A549 (cell line): ENCODE measurements at regions not wholly inside any gene's neighbourhood (a gene's known extent, or its start where the extent isn't known, plus 50 kb on each side); places are given as distances from the start of the nearest gene placed in this dataset.
A peak's percentile ranks its signal among the peaks of the same experiment; 100 is the strongest.

ENCODE experiments used
- ATAC-seq, 2 experiments: fragments of 200-7000 bp in 1 of 2; fragments of >200 bp in 1 of 2; cut with Nextera tagmentation in 1 of 2; cut with Tn5 transposase in 1 of 2; 3 replicates each; pipeline versions ENCODE4 v1.8.0 to v1.9.1; 2018 to 2020; ENCODE audit warnings: mild to moderate bottlenecking in 1 of 2, moderate library complexity in 1 of 2
- CTCF ChIA-PET: fragments of 300-600 bp; sonication (Branson Sonifier 250); formaldehyde crosslinking; extraction: SDS; loops from one replicate; lab custom pipeline; 2021; ENCODE audit warnings: antibody characterized with exemption, inconsistent platforms; lab: Yijun Ruan, JAX
- POLR2A ChIA-PET: fragments of 350-600 bp; formaldehyde crosslinking; extraction: SDS; loops from one replicate; lab custom pipeline; 2021; ENCODE audit warnings: antibody characterized with exemption, inconsistent platforms; lab: Yijun Ruan, JAX
- DNase-seq, 2 experiments: peaks; one replicate each; pipeline versions ENCODE4 v3.0.0 to v3.0.0-alpha.2; 2011 to 2016; ENCODE audit warnings: low read depth in 1 of 2, low spot score in 1 of 2
- FAIRE-seq: peaks from 2 replicates; lab custom pipeline; 2011; peaks lifted over from hg19 to GRCh38; lab: Jason Lieb, UNC
- H3K27ac ChIP-seq, 2 experiments: fragments of >200 bp; sonication (Bioruptor Twin); formaldehyde crosslinking; 3 replicates each; pipeline ENCODE4 v1.5.1; 2016 to 2017
- H3K4me1 ChIP-seq: fragments of >200 bp; sonication (Bioruptor Twin); formaldehyde crosslinking; 3 replicates; pipeline ENCODE4 v1.6.1; 2016
- H3K4me2 ChIP-seq: fragments of >200 bp; sonication (Bioruptor Twin); formaldehyde crosslinking; 3 replicates; pipeline ENCODE4 v1.6.1; 2016
- H3K4me3 ChIP-seq: fragments of >200 bp; sonication (Bioruptor Twin); formaldehyde crosslinking; 3 replicates; pipeline ENCODE4 v1.5.1; 2016
- H3K9me3 ChIP-seq: fragments of >200 bp; sonication (Bioruptor Twin); formaldehyde crosslinking; 3 replicates; pipeline ENCODE4 v1.6.1; 2016
- BCL3 ChIP-seq: fragments of >200 bp; sonication (Bioruptor Twin); formaldehyde crosslinking; IDR thresholded peaks from 3 replicates; pipeline ENCODE4 v1.6.1; 2016
- CBX2 ChIP-seq: fragments of 200-600 bp; sonication (generic); IDR thresholded peaks from 2 replicates; pipeline ENCODE4 v1.6.1; 2016; ENCODE audit warnings: low read depth, mild to moderate bottlenecking, borderline replicate concordance
- CHD2 ChIP-seq: fragments of 150-350 bp; IDR thresholded peaks from 2 replicates; pipeline ENCODE4 v1.6.1; 2014; ENCODE audit warnings: low read length; ENCODE audit not compliant: partially characterized antibody
- E2F6 ChIP-seq: IDR thresholded peaks from 2 replicates; pipeline ENCODE4 v1.6.1; 2012; ENCODE audit warnings: low read depth, borderline replicate concordance
- EHF ChIP-seq: fragments of 250-450 bp; sonication (Bioruptor Pico); IDR thresholded peaks from 2 replicates; pipeline ENCODE4 v1.5.0; 2020; ENCODE audit warnings: mild to moderate bottlenecking
- EP300 ChIP-seq, 2 experiments: fragments of >200 bp; sonication (Bioruptor Twin); formaldehyde crosslinking; IDR thresholded peaks; 2 replicates in 1 of 2; 3 replicates in 1 of 2; pipeline ENCODE4 v1.6.1; 2016 to 2017
- ESRRA ChIP-seq: fragments of 150-350 bp; IDR thresholded peaks from 2 replicates; pipeline ENCODE4 v1.6.1; 2014; ENCODE audit warnings: mild to moderate bottlenecking, low read length, borderline replicate concordance
- FOSB ChIP-seq: fragments of 250-450 bp; sonication (Bioruptor Pico); IDR thresholded peaks from 2 replicates; pipeline ENCODE4 v1.5.0; 2020; ENCODE audit warnings: mild to moderate bottlenecking, moderate library complexity
- FOSL2 ChIP-seq, 2 experiments: fragments of 450-650 bp in 1 of 2; fragments of >200 bp in 1 of 2; sonication (Bioruptor Twin) in 1 of 2; formaldehyde crosslinking; IDR thresholded peaks; 2 replicates each; pipeline versions ENCODE4 v1.5.0 to v1.6.1; 2016 to 2020; ENCODE audit warnings: mild to moderate bottlenecking in 1 of 2, moderate library complexity in 1 of 2
- POLR2AphosphoS2 ChIP-seq: conservative IDR thresholded peaks from 2 replicates; pipeline ENCODE4 v1.6.1; 2012; ENCODE audit warnings: low read length, improper control_type of control experiment, inconsistent platforms
- RAD21 ChIP-seq, 2 experiments: fragments of >200 bp in 1 of 2; sonication (Bioruptor Twin) in 1 of 2; formaldehyde crosslinking in 1 of 2; IDR thresholded peaks in 1 of 2; conservative IDR thresholded peaks in 1 of 2; 2 replicates in 1 of 2; 3 replicates in 1 of 2; pipeline ENCODE4 v1.6.1; 2012 to 2018; ENCODE audit warnings: inconsistent platforms in 1 of 2
- SREBF2 ChIP-seq: fragments of 450-650 bp; IDR thresholded peaks from 2 replicates; pipeline ENCODE4 v1.6.1; 2014; ENCODE audit warnings: mild to moderate bottlenecking, moderate library complexity
- TP53 ChIP-seq: fragments of 250-450 bp; sonication (Bioruptor Pico); IDR thresholded peaks from 2 replicates; pipeline ENCODE4 v1.5.0; 2021; ENCODE audit warnings: mild to moderate bottlenecking, moderate library complexity
- ZSCAN20 ChIP-seq: fragments of 250-450 bp; sonication (Bioruptor Pico); IDR thresholded peaks from 2 replicates; pipeline ENCODE4 v1.8.0; 2022; ENCODE audit warnings: mild to moderate bottlenecking, moderate library complexity
- WGBS: methylation state at CpG from one replicate; pipeline ENCODE4 v1.1.6; 2017; ENCODE audit errors: missing lambda C conversion rate; 5-methylcytosine and 5-hydroxymethylcytosine counted together
- TF ChIP-seq, protein P1 (sequence below): IDR thresholded peaks from 2 replicates; pipeline ENCODE4 v1.6.1; 2012
- TF ChIP-seq, protein P2 (sequence below): fragments of >200 bp; sonication (Bioruptor Twin); formaldehyde crosslinking; IDR thresholded peaks from 3 replicates; pipeline ENCODE4 v1.5.1; 2016
- TF ChIP-seq, protein P3 (sequence below): fragments of 250-450 bp; sonication (Bioruptor Pico); IDR thresholded peaks from 2 replicates; pipeline ENCODE4 v1.5.0; 2021; ENCODE audit warnings: mild to moderate bottlenecking, moderate library complexity, borderline replicate concordance

DNA sequence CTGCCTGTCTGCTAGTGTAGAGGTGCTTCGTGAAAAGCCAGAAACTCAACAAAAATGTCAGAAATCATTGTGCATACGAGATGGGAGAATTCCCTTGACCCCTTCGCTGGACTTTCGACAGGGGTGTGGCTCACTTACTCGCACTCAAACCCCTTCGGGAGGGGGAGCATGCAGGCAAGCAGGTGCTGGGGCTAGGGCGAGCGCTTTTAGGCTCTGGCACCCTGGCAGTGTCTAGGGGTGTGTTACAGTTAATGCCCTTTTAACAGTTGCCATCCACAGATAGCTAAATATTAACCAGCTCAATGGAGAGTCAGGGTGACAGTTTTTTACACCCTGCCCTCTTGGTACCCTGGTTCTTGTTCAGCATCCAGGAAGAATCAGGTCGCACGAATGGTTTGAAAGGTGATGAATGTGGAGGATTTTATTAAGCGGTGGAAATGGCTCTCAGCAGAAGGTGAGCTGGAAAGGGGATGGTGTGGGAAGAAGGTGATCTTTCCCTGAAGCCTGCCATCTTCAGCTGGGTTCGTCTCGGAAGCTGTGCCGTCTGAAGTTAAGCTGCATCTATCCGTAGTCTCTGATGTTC lies 59.6 kb upstream of the SHANK2 start:
- CTCF ChIA-PET, result interaction anchor here (0.7 to 1.6 kb wide), 5 partner anchors 9 to 60 kb away, joined by 3 to 5 read pairs (median 4); partner anchors contain the start of gene SHANK2
- WGBS, result 74% methylated on average over 15 of the region's 15 CpGs

DNA sequence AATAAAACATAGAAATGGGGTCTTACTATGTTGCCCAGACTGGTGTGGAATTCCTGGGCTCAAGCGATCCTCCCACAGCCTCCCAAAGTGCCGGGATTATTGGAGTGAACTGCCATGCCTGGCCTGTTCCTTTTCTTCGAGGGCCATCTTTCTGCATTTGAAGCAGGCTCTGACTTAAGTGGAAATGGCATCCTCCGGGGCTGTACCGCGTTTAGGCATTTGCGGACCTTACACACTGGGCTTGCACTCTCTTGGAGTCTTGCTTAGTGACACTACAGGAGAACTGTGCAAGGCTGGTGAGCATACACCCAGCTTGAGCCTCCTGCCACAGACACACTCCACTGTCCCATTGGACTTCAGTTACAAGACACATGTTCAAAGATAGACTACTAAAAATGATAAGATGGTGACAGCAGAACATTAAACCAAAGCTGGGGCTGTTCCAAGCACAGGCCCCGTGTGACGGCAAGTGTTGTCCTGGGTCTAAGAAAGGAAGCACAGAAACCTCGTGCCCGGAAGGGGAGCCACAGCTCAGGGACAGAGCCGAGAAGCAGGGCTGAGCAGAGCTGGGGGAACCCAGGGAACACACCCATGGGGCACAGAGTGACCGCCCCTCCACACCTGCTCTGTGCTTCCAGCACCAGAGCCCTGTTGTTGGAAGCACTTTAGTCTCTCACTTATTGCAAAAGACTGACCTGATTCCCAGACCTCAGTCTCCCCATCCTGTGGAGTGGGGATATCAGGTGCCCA lies 59.0 kb upstream of the SHANK2 start:
- Histone ChIP-seq H3K9me3 (peaks cover 4% of the 10 kb centered on the region; the same call in 2 of the 3 replicates), H3K4me3 (no peak overlapping the region), H3K27ac (peak overlapping the region in 1 of 2 experiments; percentile 8; a peak in 1 of 6 replicates), H3K4me1 (peaks cover 15% of the 10 kb centered on the region), H3K4me2 (no peak overlapping the region)
- WGBS, result 86% methylated on average over 13 of the region's 13 CpGs
- ATAC-seq (no peak), DNase-seq (no peak), FAIRE-seq (no peak)
- TF ChIP-seq, protein P1, sequence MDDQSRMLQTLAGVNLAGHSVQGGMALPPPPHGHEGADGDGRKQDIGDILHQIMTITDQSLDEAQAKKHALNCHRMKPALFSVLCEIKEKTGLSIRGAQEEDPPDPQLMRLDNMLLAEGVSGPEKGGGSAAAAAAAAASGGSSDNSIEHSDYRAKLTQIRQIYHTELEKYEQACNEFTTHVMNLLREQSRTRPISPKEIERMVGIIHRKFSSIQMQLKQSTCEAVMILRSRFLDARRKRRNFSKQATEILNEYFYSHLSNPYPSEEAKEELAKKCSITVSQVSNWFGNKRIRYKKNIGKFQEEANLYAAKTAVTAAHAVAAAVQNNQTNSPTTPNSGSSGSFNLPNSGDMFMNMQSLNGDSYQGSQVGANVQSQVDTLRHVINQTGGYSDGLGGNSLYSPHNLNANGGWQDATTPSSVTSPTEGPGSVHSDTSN, result no peak
- TF ChIP-seq FOSB (CRISPR knock-in tag) (no peak), TP53 (CRISPR knock-in tag) (no peak), POLR2AphosphoS2 (no peak), FOSL2 (IDR thresholded peaks at IDR 0.05) (no peak), FOSL2 (CRISPR knock-in tag; IDR thresholded peaks at IDR 0.05) (no peak), EHF (CRISPR knock-in tag) (no peak), E2F6 (no peak), ZSCAN20 (CRISPR knock-in tag) (no peak), CBX2 (no peak), ESRRA (no peak), RAD21 (conservative IDR thresholded peaks at IDR 0.05 in 1 of 2, IDR thresholded peaks at IDR 0.05 in 1 of 2) (no peak), BCL3 (no peak)
- TF ChIP-seq, protein P2, sequence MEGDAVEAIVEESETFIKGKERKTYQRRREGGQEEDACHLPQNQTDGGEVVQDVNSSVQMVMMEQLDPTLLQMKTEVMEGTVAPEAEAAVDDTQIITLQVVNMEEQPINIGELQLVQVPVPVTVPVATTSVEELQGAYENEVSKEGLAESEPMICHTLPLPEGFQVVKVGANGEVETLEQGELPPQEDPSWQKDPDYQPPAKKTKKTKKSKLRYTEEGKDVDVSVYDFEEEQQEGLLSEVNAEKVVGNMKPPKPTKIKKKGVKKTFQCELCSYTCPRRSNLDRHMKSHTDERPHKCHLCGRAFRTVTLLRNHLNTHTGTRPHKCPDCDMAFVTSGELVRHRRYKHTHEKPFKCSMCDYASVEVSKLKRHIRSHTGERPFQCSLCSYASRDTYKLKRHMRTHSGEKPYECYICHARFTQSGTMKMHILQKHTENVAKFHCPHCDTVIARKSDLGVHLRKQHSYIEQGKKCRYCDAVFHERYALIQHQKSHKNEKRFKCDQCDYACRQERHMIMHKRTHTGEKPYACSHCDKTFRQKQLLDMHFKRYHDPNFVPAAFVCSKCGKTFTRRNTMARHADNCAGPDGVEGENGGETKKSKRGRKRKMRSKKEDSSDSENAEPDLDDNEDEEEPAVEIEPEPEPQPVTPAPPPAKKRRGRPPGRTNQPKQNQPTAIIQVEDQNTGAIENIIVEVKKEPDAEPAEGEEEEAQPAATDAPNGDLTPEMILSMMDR, result no peak
- CTCF ChIA-PET, result interaction anchor here (0.7 to 1.5 kb wide), 4 partner anchors 8 to 59 kb away, joined by 3 to 5 read pairs (median 4); partner anchors contain the start of gene SHANK2
- POLR2A ChIA-PET, result no interaction called here

More for the DNA sequence above, 59.6 kb upstream of the SHANK2 start:
- Histone ChIP-seq H3K27ac (no peak overlapping the region; a peak in 1 of 6 replicates), H3K4me2 (no peak overlapping the region), H3K4me1 (peaks cover 11% of the 10 kb centered on the region), H3K9me3 (peaks cover 11% of the 10 kb centered on the region; the same call in 2 of the 3 replicates), H3K4me3 (no peak overlapping the region)
- DNase-seq, result no peak
- no peak for FAIRE-seq
- no peak for ATAC-seq
- TF ChIP-seq FOSB (CRISPR knock-in tag), result no peak
- no peak for TF ChIP-seq CHD2
- no peak for TF ChIP-seq SREBF2
- no peak for TF ChIP-seq POLR2AphosphoS2
- no peak for TF ChIP-seq EP300 (IDR thresholded peaks at IDR 0.05)
- POLR2A ChIA-PET, result no interaction called here

DNA sequence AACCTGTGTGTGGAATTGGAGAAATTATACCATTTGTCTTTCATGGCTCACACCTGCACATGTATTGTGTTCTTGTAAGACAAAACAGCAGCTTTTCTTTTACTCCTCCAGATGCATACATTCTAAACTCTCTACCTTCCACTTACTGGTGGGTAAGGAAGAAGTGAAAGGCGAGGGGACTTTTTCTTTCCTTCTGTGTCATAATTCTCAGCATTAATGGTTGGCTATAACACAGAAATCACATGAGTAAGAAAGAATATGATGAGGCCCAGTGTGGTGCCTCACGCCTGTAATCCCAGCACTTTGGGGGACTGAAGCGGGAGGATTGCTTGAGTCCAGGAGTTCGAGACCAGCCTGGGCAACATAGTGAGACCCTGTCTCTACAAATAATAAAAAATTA lies 57.8 kb upstream of the SHANK2 start:
- FAIRE-seq (no peak), ATAC-seq (no peak), DNase-seq (no peak)
- Histone ChIP-seq H3K4me2 (no peak overlapping the region), H3K27ac (no peak overlapping the region), H3K4me1 (peaks cover 22% of the 10 kb centered on the region), H3K4me3 (no peak overlapping the region), H3K9me3 (no peaks in the 10 kb centered on the region; the same call in 2 of the 3 replicates)
- ChIA-PET CTCF (interaction anchor here (1.4 kb wide), 1 partner anchor 496 kb away, joined by 3 read pairs; no protein-coding TSS in a partner anchor), POLR2A (no interaction called here)
- 91% methylated on average over 4 of the region's 4 CpGs for WGBS
- TF ChIP-seq, protein P3, sequence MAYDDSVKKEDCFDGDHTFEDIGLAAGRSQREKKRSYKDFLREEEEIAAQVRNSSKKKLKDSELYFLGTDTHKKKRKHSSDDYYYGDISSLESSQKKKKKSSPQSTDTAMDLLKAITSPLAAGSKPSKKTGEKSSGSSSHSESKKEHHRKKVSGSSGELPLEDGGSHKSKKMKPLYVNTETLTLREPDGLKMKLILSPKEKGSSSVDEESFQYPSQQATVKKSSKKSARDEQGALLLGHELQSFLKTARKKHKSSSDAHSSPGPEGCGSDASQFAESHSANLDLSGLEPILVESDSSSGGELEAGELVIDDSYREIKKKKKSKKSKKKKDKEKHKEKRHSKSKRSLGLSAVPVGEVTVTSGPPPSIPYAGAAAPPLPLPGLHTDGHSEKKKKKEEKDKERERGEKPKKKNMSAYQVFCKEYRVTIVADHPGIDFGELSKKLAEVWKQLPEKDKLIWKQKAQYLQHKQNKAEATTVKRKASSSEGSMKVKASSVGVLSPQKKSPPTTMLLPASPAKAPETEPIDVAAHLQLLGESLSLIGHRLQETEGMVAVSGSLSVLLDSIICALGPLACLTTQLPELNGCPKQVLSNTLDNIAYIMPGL (CRISPR knock-in tag), result no peak
- TF ChIP-seq SREBF2, result no peak
- TF ChIP-seq, all 56 proteins: peak for 0
